HG02943 (cell line): ENCODE measurements at regions not wholly inside any gene's neighbourhood (a gene's known extent, or its start where the extent isn't known, plus 50 kb on each side); places are given as distances from the start of the nearest gene placed in this dataset.

Source experiments
- ATAC-seq: cut with Tn5 transposase; IDR thresholded peaks from one replicate; pipeline ENCODE4 v1.9.1; 2021; ENCODE audit warnings: mild to moderate bottlenecking, low read depth, moderate library complexity; ENCODE audit not compliant: unreplicated experiment

GRCh38 chr21:16389643-16390042 lies 659.9 kb downstream of the USP25 start:
- ATAC-seq: no peak

GRCh38 chr21:16395285-16395684 lies 665.5 kb downstream of the USP25 start:
- ATAC-seq: no peak

- no peak for ATAC-seq
These were observed 673.0 kb downstream of the USP25 start for GRCh38 chr21:16402752-16403151.

GRCh38 chr21:16404776-16405175 lies 675.0 kb downstream of the USP25 start:
- no peak for ATAC-seq

- ATAC-seq: no peak
These were observed 676.6 kb downstream of the USP25 start for GRCh38 chr21:16406355-16406754.

- ATAC-seq: no peak
These were observed 677.8 kb downstream of the USP25 start for GRCh38 chr21:16407403-16408240.

GRCh38 chr21:16408280-16408679 lies 678.5 kb downstream of the USP25 start:
- no peak for ATAC-seq

GRCh38 chr21:16409352-16409751 lies 679.6 kb downstream of the USP25 start:
- no peak for ATAC-seq

GRCh38 chr21:16418226-16418625 lies 688.4 kb downstream of the USP25 start:
- no peak for ATAC-seq

GRCh38 chr21:16418642-16419041 lies 688.9 kb downstream of the USP25 start:
- no peak for ATAC-seq

- no peak for ATAC-seq
These were observed 689.6 kb downstream of the USP25 start for GRCh38 chr21:16419188-16419921.

- no peak for ATAC-seq
These were observed 690.4 kb downstream of the USP25 start for GRCh38 chr21:16420031-16420724.

GRCh38 chr21:16421007-16421406 lies 691.2 kb downstream of the USP25 start:
- ATAC-seq: no peak

- ATAC-seq: no peak
These were observed 692.2 kb downstream of the USP25 start for GRCh38 chr21:16421965-16422364.

- no peak for ATAC-seq
These were observed 692.9 kb downstream of the USP25 start for GRCh38 chr21:16422702-16423101.

GRCh38 chr21:16423921-16424320 lies 694.1 kb downstream of the USP25 start:
- ATAC-seq: no peak

GRCh38 chr21:16424331-16424751 lies 694.6 kb downstream of the USP25 start:
- ATAC-seq: no peak

- no peak for ATAC-seq
These were observed 695.6 kb downstream of the USP25 start for GRCh38 chr21:16425376-16425775.

GRCh38 chr21:16426936-16427335 lies 697.2 kb downstream of the USP25 start:
- no peak for ATAC-seq

GRCh38 chr21:16427587-16428087 lies 697.9 kb downstream of the USP25 start:
- no peak for ATAC-seq

- no peak for ATAC-seq
These were observed 707.8 kb downstream of the USP25 start for GRCh38 chr21:16437586-16437985.
